ENCODE measurements at regions not wholly inside any gene's neighbourhood (a gene's known extent, or its start where the extent isn't known, plus 50 kb on each side); places are given as distances from the start of the nearest gene placed in this dataset.

DNA sequence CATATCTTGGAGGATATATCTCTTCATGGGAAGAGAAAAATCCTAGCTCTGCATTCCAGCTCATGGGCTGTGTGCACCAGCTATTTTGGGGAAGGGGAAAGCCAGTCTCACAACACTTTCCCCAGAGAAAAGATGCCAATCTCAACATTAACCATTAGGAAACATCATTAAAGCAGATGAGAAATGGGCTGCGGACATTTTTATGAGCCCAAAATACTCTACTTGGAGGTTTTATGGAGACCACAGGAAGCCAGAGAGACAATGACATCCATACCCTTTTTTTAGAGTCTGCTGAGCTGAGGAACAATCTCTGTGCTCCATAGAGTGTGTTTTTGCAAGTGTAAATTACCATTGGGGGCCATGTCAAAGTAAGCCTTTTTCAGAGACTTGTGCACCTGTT is 213.7 kb downstream of the TRIB2 start:
- Histone ChIP-seq H3K9ac (ENCODE audit: low read depth, low read length, poor library complexity) (no peak overlapping the region), H2AFZ (ENCODE audit: low read length) (no peak overlapping the region)

DNA sequence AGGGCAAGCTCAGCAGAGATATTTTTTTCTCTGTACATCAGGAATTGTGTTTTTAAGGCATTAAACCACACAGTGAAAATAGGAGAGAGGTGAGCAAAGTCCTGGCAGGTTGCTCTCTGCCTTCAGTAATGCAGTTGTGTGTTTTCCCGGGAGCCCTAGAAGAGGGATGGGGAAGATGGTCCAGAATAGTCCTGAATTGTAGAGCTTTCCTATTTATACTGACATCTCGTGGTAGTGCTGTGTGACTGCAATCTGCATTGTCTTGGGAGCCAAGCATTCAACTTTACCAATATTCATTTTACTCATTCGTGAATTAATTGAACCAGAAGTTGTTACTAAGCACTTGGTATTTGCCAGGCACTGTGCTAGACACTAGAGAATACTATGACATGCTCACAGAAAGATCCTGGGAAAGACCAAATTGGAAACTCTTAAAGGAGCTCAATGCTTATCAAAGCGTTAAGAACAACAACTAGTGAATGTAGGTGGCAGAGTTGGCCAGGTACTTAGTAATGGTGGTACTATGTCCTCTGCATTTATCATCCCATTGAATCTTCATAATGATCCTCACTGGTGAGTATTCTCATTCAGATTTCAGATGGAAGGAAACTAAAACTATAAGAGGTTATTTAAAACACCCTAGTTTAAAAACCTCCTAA is 214.6 kb downstream of the TRIB2 start:
- no peak overlapping the region for H2BK15ac ChIP-seq (ENCODE audit: low read length)
- H3K4me3 ChIP-seq (ENCODE audit: low read length in 2 of 2): no peak overlapping the region
- no peak overlapping the region for H3K9ac ChIP-seq (ENCODE audit: low read depth, low read length, poor library complexity)
- no peak overlapping the region for H3K4ac ChIP-seq (ENCODE audit: low read length)
- H2BK12ac ChIP-seq (ENCODE audit: low read length): no peak overlapping the region
- no peak overlapping the region for H4K8ac ChIP-seq (ENCODE audit: low read depth, low read length)
- peaks cover 7 to 43% of the 10 kb centered on the region in 2 donors for H3K4me1 ChIP-seq (ENCODE audit: control insufficient read depth in 2 of 2, insufficient read depth in 1 of 2, low read depth in 1 of 2, low read length in 2 of 2)
- no peaks in the 10 kb centered on the region for H3K9me3 ChIP-seq (replicated peaks in 1 of 2; ENCODE audit: control insufficient read depth in 2 of 2, insufficient read depth in 1 of 2, low read depth in 1 of 2, low read length in 2 of 2)
- H4K91ac ChIP-seq (ENCODE audit: low read depth, low read length, poor library complexity): no peak overlapping the region
- no peak overlapping the region for H2BK5ac ChIP-seq (ENCODE audit: low read length)
- H3K27ac ChIP-seq (replicated peaks; ENCODE audit: low read length): no peak overlapping the region
- no peak overlapping the region for H3K4me2 ChIP-seq (ENCODE audit: insufficient read depth, low read length, poor library complexity, severe bottlenecking)
- no peak overlapping the region for H2BK120ac ChIP-seq (ENCODE audit: low read depth, low read length)
- H3K27me3 ChIP-seq (ENCODE audit: control insufficient read depth in 3 of 3, insufficient read depth in 3 of 3, low read depth in 1 of 3, low read length in 3 of 3): no peaks in the 10 kb centered on the region
- H2AK5ac ChIP-seq (ENCODE audit: low read depth, low read length): no peak overlapping the region
- H3K18ac ChIP-seq (ENCODE audit: low read length): no peak overlapping the region
- H3K36me3 ChIP-seq (replicated peaks in 1 of 2; ENCODE audit: control insufficient read depth in 2 of 2, insufficient read depth in 2 of 2, low read length in 2 of 2): no peaks in the 10 kb centered on the region
- H3K23ac ChIP-seq (ENCODE audit: low read depth, low read length, poor library complexity): no peak overlapping the region
- no peaks in the 10 kb centered on the region for H3K79me1 ChIP-seq (ENCODE audit: low read depth, low read length)
- DNase-seq (ENCODE audit: low spot score): no peak
- no peak overlapping the region for H2AFZ ChIP-seq (ENCODE audit: low read length)
- no CpG with 5 or more reads among the region's 4 CpGs for WGBS, 2 donors (ENCODE audit: extremely low coverage in 2 of 2, insufficient read length in 2 of 2, insufficient replicate concordance in 1 of 2)
- no peak overlapping the region for H3K14ac ChIP-seq (ENCODE audit: low read length)

More for the DNA sequence above, 213.7 kb downstream of the TRIB2 start:
- H3K79me1 ChIP-seq (ENCODE audit: low read depth, low read length): no peaks in the 10 kb centered on the region
- no peak overlapping the region for H2AK5ac ChIP-seq (ENCODE audit: low read depth, low read length)
- no peak overlapping the region for H3K4me3 ChIP-seq (ENCODE audit: low read length in 2 of 2)
- no peak overlapping the region for H3K4me2 ChIP-seq (ENCODE audit: insufficient read depth, low read length, poor library complexity, severe bottlenecking)
- no peak overlapping the region for H2BK15ac ChIP-seq (ENCODE audit: low read length)
- H2BK120ac ChIP-seq (ENCODE audit: low read depth, low read length): no peak overlapping the region
- DNase-seq (ENCODE audit: low spot score): no peak
- H3K23ac ChIP-seq (ENCODE audit: low read depth, low read length, poor library complexity): no peak overlapping the region
- H3K18ac ChIP-seq (ENCODE audit: low read length): no peak overlapping the region
- no peaks in the 10 kb centered on the region for H3K9me3 ChIP-seq (replicated peaks in 1 of 2; ENCODE audit: control insufficient read depth in 2 of 2, insufficient read depth in 1 of 2, low read depth in 1 of 2, low read length in 2 of 2)
- no peaks in the 10 kb centered on the region for H3K36me3 ChIP-seq (replicated peaks in 1 of 2; ENCODE audit: control insufficient read depth in 2 of 2, insufficient read depth in 2 of 2, low read length in 2 of 2)
- no peak overlapping the region for H3K27ac ChIP-seq (replicated peaks; ENCODE audit: low read length)
- no peak overlapping the region for H4K8ac ChIP-seq (ENCODE audit: low read depth, low read length)
- H4K91ac ChIP-seq (ENCODE audit: low read depth, low read length, poor library complexity): no peak overlapping the region
- no peak overlapping the region for H3K4ac ChIP-seq (ENCODE audit: low read length)
- no CpG with 5 or more reads among the region's 1 CpG for WGBS, 2 donors (ENCODE audit: extremely low coverage in 2 of 2, insufficient read length in 2 of 2, insufficient replicate concordance in 1 of 2)
- H3K27me3 ChIP-seq (ENCODE audit: control insufficient read depth in 3 of 3, insufficient read depth in 3 of 3, low read depth in 1 of 3, low read length in 3 of 3): no peaks in the 10 kb centered on the region
- no peak overlapping the region for H2BK5ac ChIP-seq (ENCODE audit: low read length)
- H3K4me1 ChIP-seq (ENCODE audit: control insufficient read depth in 2 of 2, insufficient read depth in 1 of 2, low read depth in 1 of 2, low read length in 2 of 2): peaks cover 4 to 35% of the 10 kb centered on the region in 2 donors
- no peak overlapping the region for H2BK12ac ChIP-seq (ENCODE audit: low read length)
- no peak overlapping the region for H3K14ac ChIP-seq (ENCODE audit: low read length)

DNA sequence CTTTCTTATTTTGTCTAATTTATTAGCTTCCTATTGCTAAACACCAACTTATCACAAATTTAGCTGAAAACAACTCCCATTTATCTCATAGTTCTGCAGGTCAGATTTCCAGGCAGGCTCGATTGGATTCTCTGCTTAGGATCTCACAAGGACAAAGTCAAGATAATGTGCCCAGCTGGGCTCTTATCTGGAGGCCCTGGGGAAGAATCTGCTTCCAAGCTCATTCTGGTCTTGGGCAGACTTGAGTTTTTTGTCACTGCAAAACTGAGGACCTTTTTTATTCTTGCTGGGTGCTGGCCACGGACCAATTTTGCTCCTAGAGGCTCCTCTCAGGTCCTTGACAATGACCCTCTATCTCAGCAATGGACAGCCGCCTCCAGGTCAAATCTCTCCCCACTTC is 215.5 kb downstream of the TRIB2 start:
- no peak overlapping the region for H3K4ac ChIP-seq (ENCODE audit: low read length)
- no peak overlapping the region for H3K23ac ChIP-seq (ENCODE audit: low read depth, low read length, poor library complexity)
- H2AK5ac ChIP-seq (ENCODE audit: low read depth, low read length): no peak overlapping the region
- no peaks in the 10 kb centered on the region for H3K9me3 ChIP-seq (replicated peaks in 1 of 2; ENCODE audit: control insufficient read depth in 2 of 2, insufficient read depth in 1 of 2, low read depth in 1 of 2, low read length in 2 of 2)
- no peak overlapping the region for H2AFZ ChIP-seq (ENCODE audit: low read length)
- no peak overlapping the region for H3K18ac ChIP-seq (ENCODE audit: low read length)
- no peak overlapping the region for H3K4me3 ChIP-seq (ENCODE audit: low read length in 2 of 2)
- WGBS, 2 donors (ENCODE audit: extremely low coverage in 2 of 2, insufficient read length in 2 of 2, insufficient replicate concordance in 1 of 2): no CpG with 5 or more reads among the region's 3 CpGs
- H4K8ac ChIP-seq (ENCODE audit: low read depth, low read length): no peak overlapping the region
- H2BK120ac ChIP-seq (ENCODE audit: low read depth, low read length): no peak overlapping the region
- H3K36me3 ChIP-seq (replicated peaks in 1 of 2; ENCODE audit: control insufficient read depth in 2 of 2, insufficient read depth in 2 of 2, low read length in 2 of 2): no peaks in the 10 kb centered on the region
- no peak overlapping the region for H2BK12ac ChIP-seq (ENCODE audit: low read length)
- no peak overlapping the region for H3K4me2 ChIP-seq (ENCODE audit: insufficient read depth, low read length, poor library complexity, severe bottlenecking)
- no peaks in the 10 kb centered on the region for H3K27me3 ChIP-seq (ENCODE audit: control insufficient read depth in 3 of 3, insufficient read depth in 3 of 3, low read depth in 1 of 3, low read length in 3 of 3)
- H4K91ac ChIP-seq (ENCODE audit: low read depth, low read length, poor library complexity): no peak overlapping the region
- no peaks in the 10 kb centered on the region for H3K79me1 ChIP-seq (ENCODE audit: low read depth, low read length)
- H2BK15ac ChIP-seq (ENCODE audit: low read length): no peak overlapping the region
- H3K9ac ChIP-seq (ENCODE audit: low read depth, low read length, poor library complexity): no peak overlapping the region
- H3K4me1 ChIP-seq (ENCODE audit: control insufficient read depth in 2 of 2, insufficient read depth in 1 of 2, low read depth in 1 of 2, low read length in 2 of 2): peaks cover 7 to 43% of the 10 kb centered on the region in 2 donors
- no peak overlapping the region for H3K27ac ChIP-seq (replicated peaks; ENCODE audit: low read length)
- no peak for DNase-seq (ENCODE audit: low spot score)
- H2BK5ac ChIP-seq (ENCODE audit: low read length): no peak overlapping the region
- H3K14ac ChIP-seq (ENCODE audit: low read length): no peak overlapping the region

DNA sequence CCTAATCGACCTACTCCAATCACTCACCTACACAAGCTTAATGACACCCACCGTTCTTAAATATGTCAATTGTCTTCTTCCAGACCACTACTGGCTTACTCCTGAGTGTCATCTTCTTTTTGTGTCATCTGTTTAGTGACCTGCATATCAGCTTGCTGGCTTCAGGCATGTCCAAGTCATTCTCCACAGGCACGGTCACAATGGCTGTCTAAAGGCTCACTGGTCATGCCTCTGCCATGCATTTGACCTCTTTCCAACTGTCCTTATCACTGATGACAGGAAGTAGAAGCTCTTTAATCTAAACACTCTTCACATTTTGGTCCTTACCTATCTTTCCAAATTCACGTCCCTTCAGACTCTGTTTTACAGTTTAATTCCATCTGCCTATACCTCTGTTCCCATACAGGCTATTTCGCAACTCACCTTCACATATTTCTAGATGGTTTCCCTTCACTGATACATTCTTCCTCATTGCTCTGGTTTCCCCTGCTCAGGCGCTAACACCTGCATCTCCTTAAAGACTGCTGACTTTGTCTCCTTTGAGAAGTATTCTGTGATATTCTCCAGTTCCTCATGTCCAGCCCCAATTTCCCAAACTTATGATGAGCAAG is 217.5 kb downstream of the TRIB2 start:
- H2BK5ac ChIP-seq (ENCODE audit: low read length): no peak overlapping the region
- H3K79me1 ChIP-seq (ENCODE audit: low read depth, low read length): no peaks in the 10 kb centered on the region
- DNase-seq (ENCODE audit: low spot score): no peak
- no peak overlapping the region for H2BK12ac ChIP-seq (ENCODE audit: low read length)
- H3K18ac ChIP-seq (ENCODE audit: low read length): no peak overlapping the region
- H3K4ac ChIP-seq (ENCODE audit: low read length): no peak overlapping the region
- no peak overlapping the region for H3K4me3 ChIP-seq (ENCODE audit: low read length in 2 of 2)
- H3K4me1 ChIP-seq (ENCODE audit: control insufficient read depth in 2 of 2, insufficient read depth in 1 of 2, low read depth in 1 of 2, low read length in 2 of 2): peaks cover 7 to 31% of the 10 kb centered on the region in 2 donors
- no peak overlapping the region for H2BK15ac ChIP-seq (ENCODE audit: low read length)
- H3K23ac ChIP-seq (ENCODE audit: low read depth, low read length, poor library complexity): no peak overlapping the region
- no peak overlapping the region for H2AK5ac ChIP-seq (ENCODE audit: low read depth, low read length)
- H3K4me2 ChIP-seq (ENCODE audit: insufficient read depth, low read length, poor library complexity, severe bottlenecking): no peak overlapping the region
- H2AFZ ChIP-seq (ENCODE audit: low read length): no peak overlapping the region
- no peak overlapping the region for H4K91ac ChIP-seq (ENCODE audit: low read depth, low read length, poor library complexity)
- H3K27me3 ChIP-seq (ENCODE audit: control insufficient read depth in 3 of 3, insufficient read depth in 3 of 3, low read depth in 1 of 3, low read length in 3 of 3): no peaks in the 10 kb centered on the region
- no peak overlapping the region for H4K8ac ChIP-seq (ENCODE audit: low read depth, low read length)
- H3K14ac ChIP-seq (ENCODE audit: low read length): no peak overlapping the region
- no peak overlapping the region for H3K27ac ChIP-seq (replicated peaks; ENCODE audit: low read length)
- no peaks in the 10 kb centered on the region for H3K9me3 ChIP-seq (replicated peaks in 1 of 2; ENCODE audit: control insufficient read depth in 2 of 2, insufficient read depth in 1 of 2, low read depth in 1 of 2, low read length in 2 of 2)
- no peak overlapping the region for H3K9ac ChIP-seq (ENCODE audit: low read depth, low read length, poor library complexity)
- H2BK120ac ChIP-seq (ENCODE audit: low read depth, low read length): no peak overlapping the region
- no peaks in the 10 kb centered on the region for H3K36me3 ChIP-seq (replicated peaks in 1 of 2; ENCODE audit: control insufficient read depth in 2 of 2, insufficient read depth in 2 of 2, low read length in 2 of 2)
- no CpG with 5 or more reads among the region's 6 CpGs for WGBS, 2 donors (ENCODE audit: extremely low coverage in 2 of 2, insufficient read length in 2 of 2, insufficient replicate concordance in 1 of 2)

Measured in neuronal stem cell (in vitro differentiated cells).